HG02798 (cell line): ENCODE measurements at regions not wholly inside any gene's neighbourhood (a gene's known extent, or its start where the extent isn't known, plus 50 kb on each side); places are given as distances from the start of the nearest gene placed in this dataset.
"Not testable (repeated sequence)": the region's sequence is repeated elsewhere in the genome, so short reads cannot be mapped to it uniquely, and the experiment has no call there.

Experiments
- ATAC-seq: cut with Tn5 transposase; IDR thresholded peaks from one replicate; pipeline ENCODE4 v1.9.1; 2021; ENCODE audit warnings: mild to moderate bottlenecking; ENCODE audit not compliant: unreplicated experiment, poor library complexity

- ATAC-seq = no peak
Measured at GRCh38 chrX:35382966-35383365, 415.2 kb upstream of the MAGEB16 start.

GRCh38 chrX:35392232-35392631 is 405.9 kb upstream of the MAGEB16 start:
- ATAC-seq = no peak

- ATAC-seq = no peak
Measured at GRCh38 chrX:35406386-35406785, 391.8 kb upstream of the MAGEB16 start.

GRCh38 chrX:35416782-35417181 is 381.4 kb upstream of the MAGEB16 start:
- no peak for ATAC-seq

- no peak for ATAC-seq
Measured at GRCh38 chrX:35432056-35432455, 366.1 kb upstream of the MAGEB16 start.

- no peak for ATAC-seq
Measured at GRCh38 chrX:35439034-35439660, 359.0 kb upstream of the MAGEB16 start.

GRCh38 chrX:35439692-35440091 is 358.4 kb upstream of the MAGEB16 start:
- ATAC-seq = no peak

- no peak for ATAC-seq
Measured at GRCh38 chrX:35442421-35442820, 355.7 kb upstream of the MAGEB16 start.

GRCh38 chrX:35443091-35443582 is 355.0 kb upstream of the MAGEB16 start:
- not testable (repeated sequence) for ATAC-seq

GRCh38 chrX:35444671-35445355 is 353.3 kb upstream of the MAGEB16 start:
- no peak for ATAC-seq

- ATAC-seq = no peak
Measured at GRCh38 chrX:35445912-35446311, 352.2 kb upstream of the MAGEB16 start.

GRCh38 chrX:35456891-35457290 is 341.3 kb upstream of the MAGEB16 start:
- no peak for ATAC-seq

GRCh38 chrX:35458142-35458541 is 340.0 kb upstream of the MAGEB16 start:
- no peak for ATAC-seq

- no peak for ATAC-seq
Measured at GRCh38 chrX:35461164-35461563, 337.0 kb upstream of the MAGEB16 start.

- ATAC-seq = not testable (repeated sequence)
Measured at GRCh38 chrX:35496671-35497070, 301.5 kb upstream of the MAGEB16 start.

GRCh38 chrX:35497453-35497852 is 300.7 kb upstream of the MAGEB16 start:
- not testable (repeated sequence) for ATAC-seq

- ATAC-seq = no peak
Measured at GRCh38 chrX:35499071-35499862, 298.9 kb upstream of the MAGEB16 start.

- ATAC-seq = no peak
Measured at GRCh38 chrX:35507701-35508100, 290.4 kb upstream of the MAGEB16 start.

GRCh38 chrX:35548003-35548402 is 250.1 kb upstream of the MAGEB16 start:
- ATAC-seq = not testable (repeated sequence)

- no peak for ATAC-seq
Measured at GRCh38 chrX:35557916-35558315, 240.2 kb upstream of the MAGEB16 start.

- ATAC-seq = no peak
Measured at GRCh38 chrX:35561985-35562384, 236.2 kb upstream of the MAGEB16 start.
